Effector CD4-positive, alpha-beta T cell (primary cell): ENCODE measurements at regions not wholly inside any gene's neighbourhood (a gene's known extent, or its start where the extent isn't known, plus 50 kb on each side); places are given as distances from the start of the nearest gene placed in this dataset.
"Not testable (repeated sequence)": the region's sequence is repeated elsewhere in the genome, so short reads cannot be mapped to it uniquely, and the experiment has no call there.

ENCODE experiments used
- DNase-seq: peaks from one replicate; pipeline ENCODE4 v3.0.0-alpha.2; 2020

GRCh38 chr6:140794544-140794943 lies 1338.2 kb upstream of the GJE1 start:
- DNase-seq = no peak

GRCh38 chr6:140790109-140790508 lies 1342.6 kb upstream of the GJE1 start:
- no peak for DNase-seq

DNA sequence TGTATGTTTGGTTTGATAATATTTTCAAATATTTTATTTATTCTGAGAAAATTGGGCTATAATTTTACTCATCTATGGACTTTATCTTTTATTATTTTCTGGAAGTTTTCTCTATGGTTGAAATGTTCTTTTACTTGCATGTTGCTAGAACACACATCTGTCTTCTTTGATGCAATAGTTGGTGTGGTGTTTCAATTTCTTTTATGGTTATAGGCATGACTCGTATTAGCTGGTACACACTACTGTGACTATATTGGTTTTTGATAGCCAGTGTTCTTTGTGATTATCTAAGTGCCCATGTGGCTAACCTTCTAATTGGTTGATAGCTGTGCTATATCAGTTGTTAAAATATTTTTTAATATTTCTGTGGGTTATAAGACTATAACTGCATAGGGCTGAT lies 1343.3 kb upstream of the GJE1 start:
- DNase-seq = no peak

DNA sequence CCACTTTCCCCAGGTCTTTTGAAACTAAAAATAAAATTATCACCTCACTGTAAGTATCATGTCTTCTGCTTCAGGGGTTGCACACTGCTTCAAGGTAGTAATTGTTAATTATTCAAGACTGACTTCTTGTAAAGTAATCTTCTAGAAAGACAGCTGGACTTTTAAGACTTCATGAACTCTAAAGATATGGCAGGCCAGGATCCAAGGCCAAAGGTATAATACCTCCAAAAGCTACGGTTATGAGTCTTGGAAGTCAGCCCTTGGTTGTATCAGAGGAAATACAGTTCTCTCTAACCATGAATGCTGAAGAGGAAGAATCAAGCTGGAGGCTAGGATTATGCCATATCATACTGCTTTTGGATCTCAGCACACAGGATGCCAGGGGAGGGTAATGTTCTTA lies 1346.8 kb upstream of the GJE1 start:
- no peak for DNase-seq

DNA sequence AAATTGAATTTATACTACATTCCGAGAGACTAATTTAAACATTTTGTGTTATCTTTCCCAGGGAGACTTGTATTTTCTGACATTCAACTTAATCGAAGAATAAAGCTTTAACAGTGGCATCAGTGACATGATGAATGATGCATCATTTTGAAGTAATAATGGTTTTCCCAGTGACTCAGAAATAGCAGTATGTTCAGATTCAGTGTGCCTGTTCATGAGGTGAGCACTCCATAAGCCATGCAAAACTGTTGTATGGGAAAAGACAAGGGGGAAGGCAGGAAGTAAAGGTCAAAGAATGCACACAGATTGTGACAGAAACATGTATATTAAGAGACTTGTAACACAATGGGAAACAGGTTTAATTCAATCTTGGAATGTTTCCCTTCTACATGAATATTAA lies 1348.2 kb upstream of the GJE1 start:
- DNase-seq = no peak

DNA sequence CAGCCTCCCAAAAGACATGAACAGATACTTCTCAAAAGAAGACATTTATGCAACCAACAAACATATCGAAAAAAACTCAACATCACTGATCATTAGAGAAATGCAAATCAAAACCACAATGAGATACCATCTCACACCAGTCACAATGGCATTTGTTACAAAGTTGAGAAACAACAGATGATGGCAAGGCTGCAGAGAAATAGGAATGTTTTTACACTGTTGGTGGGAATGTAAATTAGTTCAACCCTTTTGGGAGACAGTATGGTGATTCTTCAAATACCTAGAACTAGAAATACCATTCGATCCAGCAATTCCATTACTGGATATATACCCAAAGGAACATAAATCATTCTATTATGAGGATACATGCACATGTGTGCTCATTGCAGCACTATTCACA lies 1349.2 kb upstream of the GJE1 start:
- DNase-seq = not testable (repeated sequence)

DNA sequence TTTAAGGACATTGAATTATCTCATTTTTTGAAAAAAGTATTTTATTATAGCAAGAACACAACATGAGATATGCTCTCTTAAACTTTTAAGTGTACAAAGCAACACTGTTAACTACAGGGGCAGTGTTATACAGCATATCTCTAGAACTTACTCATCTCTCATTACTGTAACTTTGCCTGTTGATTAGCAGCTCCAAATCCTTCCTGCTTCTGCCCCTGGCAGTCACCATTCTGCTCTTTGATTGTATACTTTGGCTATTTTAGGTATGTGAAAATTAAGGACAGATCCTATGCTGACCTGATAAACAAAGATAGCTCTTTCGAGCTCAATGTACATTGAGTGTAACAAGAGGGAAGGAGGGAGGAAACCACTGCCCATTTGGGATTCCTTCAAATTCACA lies 1349.8 kb upstream of the GJE1 start:
- DNase-seq = no peak

DNA sequence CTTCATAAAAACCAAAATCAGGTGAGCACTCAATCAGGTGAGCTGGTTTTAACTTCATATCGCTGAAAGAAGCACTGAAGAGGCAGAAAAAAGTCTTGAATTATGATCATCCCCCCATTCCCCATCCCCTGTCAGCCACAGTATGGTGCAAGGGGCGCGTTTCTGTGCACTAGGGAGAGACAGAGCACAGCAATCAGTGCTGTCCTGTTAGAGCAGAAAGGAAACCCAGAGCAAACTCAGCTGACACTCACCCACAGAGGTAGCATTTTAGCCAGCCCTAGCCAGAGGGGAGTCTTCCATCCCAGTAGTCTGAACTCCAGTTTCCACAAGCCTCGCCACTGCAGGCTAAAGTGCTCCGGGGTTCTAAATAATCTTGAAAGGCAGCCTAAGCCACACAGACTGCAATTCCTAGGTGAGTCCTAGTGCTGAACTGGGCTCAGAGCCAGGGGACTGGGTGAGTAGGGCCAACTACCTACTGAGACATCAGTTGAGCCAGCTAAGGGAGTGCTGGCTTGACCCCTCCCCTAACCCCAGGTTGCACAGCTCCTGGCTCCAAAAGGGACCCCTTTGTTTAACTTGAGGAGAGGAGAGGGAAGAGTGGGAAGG lies 1352.6 kb upstream of the GJE1 start:
- DNase-seq = no peak

GRCh38 chr6:140779341-140779740 lies 1353.4 kb upstream of the GJE1 start:
- no peak for DNase-seq

- DNase-seq = no peak
These were observed 1354.9 kb upstream of the GJE1 start for GRCh38 chr6:140777780-140778179.

DNA sequence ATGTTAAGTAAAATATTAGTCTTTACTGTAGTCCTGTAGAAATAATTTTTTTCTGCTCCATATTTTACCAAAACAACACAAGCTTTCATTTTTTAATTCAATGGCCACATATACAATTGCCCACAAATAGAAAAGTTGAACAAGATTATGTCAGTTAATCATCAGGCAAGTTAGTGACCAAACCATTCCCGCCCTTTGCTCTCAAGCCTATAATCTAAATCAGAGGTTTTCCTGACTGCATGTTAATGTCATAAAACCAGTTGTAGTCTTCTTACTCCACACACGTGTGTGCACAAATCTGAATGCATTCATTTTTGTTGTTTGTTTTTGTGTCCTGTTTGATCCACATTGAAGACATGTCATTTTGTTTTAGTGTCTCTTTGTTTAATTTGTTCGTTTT lies 1357.7 kb upstream of the GJE1 start:
- DNase-seq = no peak

GRCh38 chr6:140774080-140774505 lies 1358.6 kb upstream of the GJE1 start:
- no peak for DNase-seq

GRCh38 chr6:140773276-140773675 lies 1359.4 kb upstream of the GJE1 start:
- no peak for DNase-seq

GRCh38 chr6:140772576-140772975 lies 1360.1 kb upstream of the GJE1 start:
- DNase-seq = no peak

GRCh38 chr6:140768133-140768532 lies 1364.6 kb upstream of the GJE1 start:
- no peak for DNase-seq

DNA sequence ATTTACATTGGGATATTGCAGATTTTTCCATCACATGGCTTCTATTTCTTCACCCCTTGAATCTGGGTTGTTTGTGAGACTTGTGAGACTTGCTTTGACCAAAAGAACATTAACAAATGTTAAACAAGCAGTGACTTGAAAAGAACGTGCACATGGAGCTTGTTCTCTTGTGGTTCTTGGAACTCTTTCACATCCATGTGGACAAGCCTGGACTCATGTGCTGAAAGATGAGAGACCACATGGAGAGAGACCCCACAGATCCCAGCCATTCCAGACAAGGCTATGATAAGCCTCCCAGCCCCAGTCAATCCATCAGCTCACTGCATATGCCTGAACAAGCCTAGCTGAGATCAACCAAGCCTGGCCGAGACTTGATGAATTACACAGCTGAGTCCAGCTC lies 1365.7 kb upstream of the GJE1 start:
- DNase-seq = no peak

DNA sequence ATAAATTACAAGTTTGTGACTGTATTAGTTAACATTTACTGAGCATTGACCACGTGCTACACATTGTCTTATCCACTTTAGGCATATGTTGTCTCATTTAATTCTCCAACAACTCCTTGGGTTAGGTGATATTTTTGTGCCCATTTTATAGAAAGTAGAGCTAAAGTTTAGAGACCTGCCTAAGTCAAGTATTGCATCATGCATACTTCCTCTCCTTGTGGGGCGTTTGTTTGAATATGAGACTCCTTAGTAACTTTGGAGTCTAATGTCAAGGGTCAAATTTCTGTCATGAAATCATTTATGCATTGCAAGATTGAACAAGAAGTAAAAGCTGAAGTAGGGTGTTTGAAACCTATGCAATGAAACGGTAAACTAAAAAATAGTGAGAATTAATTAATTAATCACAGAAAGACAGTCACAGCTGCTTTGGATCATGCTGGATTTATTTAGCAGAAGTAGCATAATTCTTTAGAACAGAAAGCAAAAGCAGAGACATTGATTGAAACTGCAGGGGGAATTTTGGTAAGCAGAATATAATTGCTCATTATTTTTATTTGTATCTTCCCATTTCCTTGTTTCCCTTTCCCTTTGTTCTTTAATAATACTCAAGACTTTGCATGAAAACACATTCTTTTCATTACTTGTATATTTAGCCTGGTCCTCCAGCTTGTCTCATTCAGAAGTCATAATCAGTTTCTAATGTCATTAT lies 1374.4 kb upstream of the GJE1 start:
- DNase-seq = no peak

GRCh38 chr6:140752234-140752633 lies 1377.8 kb upstream of the CITED2 start:
- DNase-seq = no peak

DNA sequence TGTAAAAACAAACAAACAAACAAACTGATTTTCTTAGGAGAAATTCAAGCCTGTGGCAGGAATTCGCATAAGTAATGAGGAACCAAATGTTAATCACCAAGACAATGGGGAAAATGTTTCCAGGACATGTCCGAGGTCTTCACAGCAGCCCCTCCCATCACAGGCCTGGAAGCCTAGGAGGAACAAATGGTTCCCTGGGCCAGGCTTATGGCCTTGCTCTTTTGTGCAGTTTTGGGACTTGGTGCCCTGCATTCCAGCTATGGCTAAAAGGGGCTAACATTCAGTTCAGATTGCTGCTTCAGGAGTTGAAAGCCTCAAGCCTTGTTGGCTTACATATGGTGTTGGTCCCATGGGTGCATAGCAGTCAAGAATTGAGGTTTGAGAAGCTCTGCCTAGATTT lies 1372.7 kb upstream of the CITED2 start:
- DNase-seq = no peak

DNA sequence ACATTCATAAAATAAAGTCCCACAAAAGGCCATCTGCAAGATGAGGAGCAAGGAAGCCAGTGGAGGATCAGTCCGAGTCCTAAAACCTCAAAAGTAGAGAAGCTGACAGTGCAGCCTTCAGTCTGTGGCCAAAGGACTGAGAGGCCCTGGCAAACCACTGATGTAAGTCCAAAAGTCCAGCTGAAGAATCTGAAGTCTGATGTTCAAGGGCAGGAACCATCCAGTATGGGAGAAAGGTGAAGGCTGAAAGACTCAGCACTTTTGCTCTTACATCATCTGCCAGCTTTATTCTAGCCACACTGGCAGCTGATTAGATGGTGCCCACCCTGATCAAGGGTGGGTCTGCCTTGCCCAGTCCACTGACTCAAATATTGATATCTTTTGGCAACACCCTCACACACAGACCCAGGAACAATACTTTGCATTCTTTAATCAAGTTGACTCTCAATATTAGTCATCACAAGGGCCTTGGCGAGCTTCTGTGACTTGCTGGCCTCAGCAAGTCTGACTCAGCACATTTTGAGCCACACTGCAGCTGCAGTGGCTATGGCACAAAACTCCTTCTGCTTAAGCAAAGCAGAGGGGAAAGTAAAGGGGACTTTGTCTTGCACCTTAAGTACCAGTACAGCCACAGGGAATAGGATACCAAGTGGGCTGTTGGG lies 1370.3 kb upstream of the CITED2 start:
- no peak for DNase-seq

DNA sequence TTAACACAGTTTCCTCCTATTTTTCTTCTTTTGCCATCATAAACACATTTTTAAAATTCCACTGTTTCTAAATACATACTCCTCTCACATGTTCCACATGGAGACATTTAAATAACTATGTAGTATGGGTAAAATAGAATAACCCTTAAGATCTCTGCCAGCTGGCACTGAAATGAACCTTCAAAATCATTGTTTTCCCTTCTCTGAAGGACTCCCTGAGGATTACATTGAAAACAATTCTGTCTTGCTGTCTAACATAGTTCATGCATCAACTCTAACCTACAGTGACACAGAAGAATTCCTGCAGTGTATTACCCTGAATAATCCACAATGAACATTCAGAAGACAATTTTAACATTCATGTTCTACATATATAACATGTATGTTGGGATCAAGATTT lies 1361.8 kb upstream of the CITED2 start:
- no peak for DNase-seq

GRCh38 chr6:140732991-140733390 lies 1358.5 kb upstream of the CITED2 start:
- DNase-seq = no peak

- DNase-seq = no peak
These were observed 1357.7 kb upstream of the CITED2 start for GRCh38 chr6:140732155-140732554.

GRCh38 chr6:140731741-140732140 lies 1357.3 kb upstream of the CITED2 start:
- DNase-seq = no peak
